ENCODE measurements at regions not wholly inside any gene's neighbourhood (a gene's known extent, or its start where the extent isn't known, plus 50 kb on each side); places are given as distances from the start of the nearest gene placed in this dataset.

DNA sequence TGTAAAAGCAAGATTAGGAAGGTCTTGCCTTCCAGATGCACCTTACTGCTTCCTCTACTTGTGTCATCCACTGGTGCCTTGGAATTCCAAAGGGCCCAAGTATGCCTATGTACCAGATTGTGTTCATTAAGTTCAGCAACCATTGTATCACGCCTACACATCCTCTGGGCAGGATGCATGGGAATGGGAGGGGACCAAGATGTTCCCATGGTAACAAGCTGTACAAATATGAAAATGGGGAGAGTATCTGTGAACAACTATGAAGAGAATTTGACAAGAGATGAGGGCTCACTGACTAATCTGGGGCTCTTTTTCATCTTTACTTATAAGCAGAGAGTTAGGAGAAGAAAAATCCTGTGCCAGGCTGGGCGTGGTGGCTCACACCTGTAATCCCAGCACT lies 137.8 kb upstream of the MAP1B start:
- TF ChIP-seq, protein P1, sequence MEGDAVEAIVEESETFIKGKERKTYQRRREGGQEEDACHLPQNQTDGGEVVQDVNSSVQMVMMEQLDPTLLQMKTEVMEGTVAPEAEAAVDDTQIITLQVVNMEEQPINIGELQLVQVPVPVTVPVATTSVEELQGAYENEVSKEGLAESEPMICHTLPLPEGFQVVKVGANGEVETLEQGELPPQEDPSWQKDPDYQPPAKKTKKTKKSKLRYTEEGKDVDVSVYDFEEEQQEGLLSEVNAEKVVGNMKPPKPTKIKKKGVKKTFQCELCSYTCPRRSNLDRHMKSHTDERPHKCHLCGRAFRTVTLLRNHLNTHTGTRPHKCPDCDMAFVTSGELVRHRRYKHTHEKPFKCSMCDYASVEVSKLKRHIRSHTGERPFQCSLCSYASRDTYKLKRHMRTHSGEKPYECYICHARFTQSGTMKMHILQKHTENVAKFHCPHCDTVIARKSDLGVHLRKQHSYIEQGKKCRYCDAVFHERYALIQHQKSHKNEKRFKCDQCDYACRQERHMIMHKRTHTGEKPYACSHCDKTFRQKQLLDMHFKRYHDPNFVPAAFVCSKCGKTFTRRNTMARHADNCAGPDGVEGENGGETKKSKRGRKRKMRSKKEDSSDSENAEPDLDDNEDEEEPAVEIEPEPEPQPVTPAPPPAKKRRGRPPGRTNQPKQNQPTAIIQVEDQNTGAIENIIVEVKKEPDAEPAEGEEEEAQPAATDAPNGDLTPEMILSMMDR (conservative IDR thresholded peaks at IDR 0.05 in 1 of 2, IDR thresholded peaks at IDR 0.05 in 1 of 2; ENCODE audit: low read depth in 1 of 2, low read length in 2 of 2): no peak
- no peak for TF ChIP-seq EZH2 (IDR thresholded peaks at IDR 0.05; ENCODE audit: low read length, missing control alignments)
